NCI-H345 treated with DMSO at 0.1 percent for 48 hours (cell line): ENCODE measurements at regions not wholly inside any gene's neighbourhood (a gene's known extent, or its start where the extent isn't known, plus 50 kb on each side); places are given as distances from the start of the nearest gene placed in this dataset.

Experiments used
- DNase-seq: peaks from one replicate; lab custom pipeline; 2025; ENCODE audit not compliant: unreplicated experiment; lab: John Stamatoyannopoulos, UW

DNA sequence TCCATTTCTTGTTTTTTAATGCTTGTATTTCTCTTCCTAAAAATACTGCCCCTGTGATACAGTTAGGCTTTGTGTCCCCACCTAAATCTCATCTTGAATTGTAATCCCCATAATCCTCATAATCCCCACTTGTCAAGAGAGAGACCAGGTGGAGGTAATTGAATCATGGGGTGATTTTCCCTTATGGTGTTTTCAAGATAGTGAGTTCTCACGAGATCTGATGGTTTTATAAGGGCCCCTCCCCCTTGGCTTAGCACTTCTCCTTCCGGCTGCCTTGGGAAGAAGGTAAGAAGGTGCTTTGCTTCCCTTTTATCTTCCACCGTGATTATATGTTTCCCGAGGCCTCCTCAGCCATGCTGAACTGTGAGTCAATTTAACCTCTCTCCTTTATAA lies 227.4 kb downstream of the MAN2A1 start:
- DNase-seq: no peak

DNA sequence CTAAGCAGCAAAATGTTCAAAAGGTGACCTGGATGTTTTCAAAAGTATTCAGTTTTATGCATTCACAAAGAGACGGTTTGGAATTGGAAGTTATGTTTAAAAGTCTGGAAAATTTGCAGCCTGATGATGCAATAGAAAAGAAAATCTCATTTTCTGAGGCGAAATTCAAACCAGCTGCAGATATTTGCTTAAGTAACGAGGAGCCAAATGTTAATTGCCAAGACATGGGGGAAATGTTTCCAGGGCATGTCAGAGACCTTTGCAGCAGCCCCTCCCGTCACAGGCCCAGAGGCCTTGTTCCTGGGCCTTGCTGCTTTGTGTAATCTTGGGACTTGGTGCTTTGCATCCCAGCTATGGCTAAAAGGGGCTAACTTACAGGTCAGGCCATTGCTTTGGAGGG lies 228.2 kb downstream of the MAN2A1 start:
- DNase-seq: no peak

DNA sequence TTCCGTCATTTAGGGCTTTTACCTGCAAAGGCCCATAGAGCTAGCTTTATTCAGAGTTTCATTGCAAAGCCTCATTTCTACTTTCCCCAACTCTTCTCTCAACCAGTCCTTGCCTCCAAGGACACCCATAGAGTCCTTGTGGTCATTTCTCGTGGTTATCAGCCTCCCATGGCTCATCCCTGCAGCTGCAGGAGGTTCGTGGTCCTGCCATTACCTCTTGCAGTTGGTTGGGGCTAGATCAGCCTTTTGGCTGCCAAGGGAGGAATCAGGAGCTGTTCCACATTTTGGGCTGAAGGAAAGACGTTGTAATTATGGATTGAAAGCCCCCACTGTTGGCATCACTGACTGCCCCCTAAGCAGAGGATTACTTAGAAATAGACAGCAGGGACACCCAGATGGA lies 231.0 kb downstream of the MAN2A1 start:
- DNase-seq: no peak

DNA sequence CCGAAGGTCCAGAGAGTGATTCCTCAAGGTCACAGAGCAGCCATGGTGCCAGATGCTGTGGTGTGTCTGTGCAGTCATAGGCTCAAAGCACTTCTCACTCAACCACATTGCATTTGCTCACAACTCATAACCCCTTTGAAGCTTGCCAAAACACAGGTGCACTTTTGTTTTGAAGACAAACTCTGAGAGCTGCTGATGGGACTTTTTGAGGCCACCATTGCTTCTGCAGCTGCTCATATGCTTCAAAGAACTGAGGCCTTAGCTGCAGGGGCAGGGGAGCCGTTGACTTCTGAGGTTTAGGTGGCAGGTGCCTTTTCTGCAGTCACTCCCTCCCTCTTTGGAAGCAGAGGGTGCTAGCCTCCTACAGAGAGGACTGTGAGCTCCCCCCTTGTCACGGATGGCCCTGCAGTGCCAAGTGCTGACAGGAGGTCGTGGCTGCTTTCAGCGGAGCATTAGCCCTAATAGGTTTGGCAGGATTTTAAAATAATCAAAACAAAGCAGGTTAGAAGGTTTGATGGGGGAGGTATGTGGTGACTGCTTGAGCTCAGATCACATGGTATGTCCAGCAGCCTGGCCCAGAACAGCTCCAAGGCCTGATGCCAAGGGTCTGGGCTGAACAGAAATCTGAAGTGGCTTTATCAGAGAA lies 232.1 kb downstream of the MAN2A1 start:
- peak; percentile 31 for DNase-seq

DNA sequence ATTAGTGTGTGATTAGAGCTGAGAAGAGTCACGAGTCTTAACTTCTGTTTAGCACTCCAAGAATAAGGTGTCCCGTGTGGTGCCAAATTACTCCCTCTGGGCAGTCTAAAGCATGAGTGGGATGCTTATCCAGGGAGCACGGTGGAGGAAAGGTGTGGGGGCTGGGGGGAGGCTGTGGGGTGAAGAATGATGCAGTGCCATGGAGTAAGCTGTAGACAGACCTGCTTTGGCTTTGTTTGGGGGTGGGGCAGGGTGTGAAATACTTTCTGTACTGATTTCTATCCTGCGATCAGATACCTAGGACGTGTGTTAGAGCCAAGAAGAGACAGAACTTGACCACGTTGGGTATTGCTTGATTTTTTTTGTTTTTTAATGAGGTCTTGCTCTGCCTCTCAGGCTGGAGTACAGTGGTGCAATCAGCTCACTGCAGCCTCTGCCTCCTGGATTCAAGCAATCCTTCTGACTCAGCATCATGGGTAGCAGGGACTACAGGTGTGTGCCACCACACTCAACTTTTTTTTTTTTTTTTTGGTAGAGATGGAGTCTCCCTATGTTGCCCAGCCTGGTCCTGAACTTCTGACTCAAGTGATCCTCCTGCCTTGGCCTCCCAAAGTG lies 232.8 kb downstream of the MAN2A1 start:
- DNase-seq: no peak

DNA sequence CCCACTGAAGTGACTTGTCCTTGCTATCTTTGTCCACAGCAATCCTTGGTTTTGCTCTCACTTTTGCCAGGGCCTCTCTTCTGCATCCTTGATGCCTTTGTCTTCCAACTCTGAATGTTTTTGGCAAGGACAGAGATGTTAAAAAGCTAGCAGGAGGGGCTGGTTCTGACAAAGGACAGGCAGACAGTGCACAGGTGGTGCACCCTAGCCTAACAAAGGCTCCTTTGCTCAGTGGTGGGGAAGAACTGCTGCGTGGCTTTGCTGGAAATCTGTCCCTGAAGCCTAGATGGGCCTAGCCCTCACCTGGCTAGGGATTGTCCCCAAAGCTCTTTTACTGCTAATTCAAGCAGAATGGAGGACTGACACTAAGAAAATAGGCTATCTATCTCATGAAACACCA lies 233.5 kb downstream of the MAN2A1 start:
- no peak for DNase-seq

DNA sequence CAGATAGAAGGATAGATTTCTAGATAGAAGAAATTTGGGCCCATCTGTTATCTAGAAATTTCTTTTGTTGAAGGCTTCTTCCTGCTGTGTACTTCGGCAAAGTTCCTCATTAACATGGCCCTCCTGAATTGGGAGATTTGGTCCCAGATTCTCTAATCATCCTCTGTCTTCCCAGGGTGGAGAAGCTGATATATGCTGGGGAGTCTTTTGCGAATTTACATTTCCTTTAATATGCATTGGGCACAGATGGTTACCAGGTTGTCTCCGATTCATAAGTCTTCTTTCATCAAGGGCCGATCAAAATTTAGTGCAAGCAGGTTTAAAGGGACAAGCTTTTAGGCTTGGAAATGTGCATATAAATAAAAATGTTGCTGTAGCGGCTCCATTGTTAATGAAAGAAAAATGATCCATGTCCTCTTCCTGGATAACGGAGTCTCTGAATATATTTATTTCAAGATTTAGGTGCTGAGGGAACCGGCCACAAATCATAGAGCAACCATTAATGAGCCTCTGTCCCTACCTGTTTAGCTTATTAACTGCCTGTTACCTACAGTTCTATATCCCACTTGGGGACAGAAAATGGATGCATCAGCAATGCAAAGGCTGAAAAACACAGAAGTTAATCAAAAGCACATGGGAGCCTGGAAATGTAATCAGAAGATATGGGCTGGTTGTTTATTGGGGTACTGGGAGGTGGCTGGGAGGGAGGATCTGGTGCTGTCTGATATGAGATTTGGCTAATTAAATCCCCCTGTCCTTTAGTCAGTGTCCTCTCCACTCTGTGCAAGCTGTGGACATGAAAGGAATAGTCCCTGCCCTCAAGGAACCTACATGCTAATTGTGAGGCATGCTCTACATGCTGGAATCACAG lies 234.7 kb downstream of the MAN2A1 start:
- DNase-seq: no peak

DNA sequence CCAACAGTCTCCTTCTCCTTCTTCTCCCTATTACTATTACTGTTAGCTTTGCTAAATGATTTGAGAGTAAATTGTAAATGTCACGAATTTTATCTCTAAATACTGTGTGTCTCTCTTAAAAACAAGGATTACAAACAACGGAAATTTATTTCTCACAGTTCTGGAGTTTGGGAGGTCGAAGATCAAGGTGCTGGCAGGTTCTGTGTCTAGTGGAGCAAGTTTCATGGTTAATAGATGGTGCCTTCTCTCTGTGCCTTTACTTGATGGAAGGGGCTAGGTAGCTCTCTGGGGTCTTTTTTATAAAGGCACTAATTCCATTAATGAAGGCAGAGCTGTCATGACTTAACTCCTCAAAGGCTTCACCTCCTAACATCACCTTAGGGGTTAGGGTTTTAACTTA lies 237.9 kb downstream of the MAN2A1 start:
- DNase-seq: no peak

DNA sequence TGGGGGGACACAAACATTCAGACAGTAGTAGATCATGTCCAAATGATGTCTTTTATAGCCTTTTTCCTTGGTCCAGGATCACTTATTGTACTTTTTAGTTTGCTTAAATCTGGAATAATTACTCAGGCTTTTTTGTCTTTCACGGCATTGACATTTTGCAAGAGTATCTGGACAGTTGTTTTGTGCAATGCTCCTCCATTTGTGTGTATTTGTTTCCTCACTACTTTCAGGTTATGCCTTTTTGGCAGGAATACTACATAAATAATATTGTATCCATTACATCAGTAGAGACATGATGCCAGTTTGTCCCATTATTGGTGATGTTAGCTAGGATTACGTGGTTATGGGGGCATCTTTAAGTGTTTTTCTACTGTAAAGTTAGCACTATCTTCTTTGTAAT lies 238.3 kb downstream of the MAN2A1 start:
- DNase-seq: no peak

DNA sequence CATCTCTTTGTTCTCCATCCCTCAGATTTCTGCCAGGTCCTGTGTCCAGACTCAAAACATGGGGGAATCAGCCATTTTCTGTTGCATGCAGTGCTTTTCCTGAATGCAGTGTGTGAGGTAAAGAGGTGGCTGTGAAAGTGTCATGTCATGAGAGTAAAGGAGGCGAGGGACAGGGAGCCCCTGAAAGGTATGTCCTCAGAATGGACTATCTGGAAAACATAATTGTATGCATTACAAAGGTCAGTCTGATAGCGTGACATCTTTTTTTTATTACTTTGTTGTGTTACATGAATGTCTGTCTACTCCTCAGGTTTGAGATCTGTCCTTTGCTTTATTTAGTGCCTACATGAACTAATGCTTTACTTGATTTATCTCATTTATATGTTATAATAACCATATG lies 239.1 kb downstream of the MAN2A1 start:
- no peak for DNase-seq

DNA sequence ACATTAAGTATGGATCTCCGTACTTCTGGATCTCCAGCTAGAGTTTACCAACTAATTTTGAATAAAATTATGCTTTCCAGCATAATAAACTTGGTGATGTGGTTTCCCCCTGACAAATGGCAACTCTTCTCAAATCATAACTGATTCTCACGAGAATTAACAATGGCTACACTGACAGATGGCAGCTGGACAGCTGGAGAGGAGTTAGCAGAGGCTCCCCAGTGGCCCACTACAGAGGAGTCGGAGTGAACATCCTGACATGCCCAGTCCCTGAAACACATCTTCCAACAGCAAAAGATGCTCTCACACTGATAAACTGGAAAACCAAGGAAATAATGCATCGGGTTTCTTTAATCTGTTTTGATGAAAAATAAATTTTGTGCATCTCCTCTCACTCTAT lies 239.6 kb downstream of the MAN2A1 start:
- DNase-seq: no peak

DNA sequence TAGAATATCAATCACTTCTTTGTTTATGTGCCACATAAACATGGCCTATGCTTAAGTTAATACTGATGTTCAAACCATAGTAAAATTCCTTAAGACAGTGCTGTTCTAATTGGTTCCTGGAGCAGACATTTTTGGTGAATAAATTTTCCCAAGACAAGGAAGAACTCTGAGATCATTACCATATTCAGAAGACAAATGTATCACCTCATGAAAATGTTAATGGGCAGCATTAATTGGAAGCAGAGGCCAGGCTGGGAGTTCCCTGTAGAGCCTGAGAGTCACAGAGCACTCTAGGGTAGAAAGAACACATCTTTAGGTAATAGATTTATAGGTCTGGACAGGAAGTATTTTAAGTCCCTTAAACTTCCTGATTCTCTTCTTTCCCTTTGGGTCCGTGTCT lies 240.2 kb downstream of the MAN2A1 start:
- DNase-seq: no peak

DNA sequence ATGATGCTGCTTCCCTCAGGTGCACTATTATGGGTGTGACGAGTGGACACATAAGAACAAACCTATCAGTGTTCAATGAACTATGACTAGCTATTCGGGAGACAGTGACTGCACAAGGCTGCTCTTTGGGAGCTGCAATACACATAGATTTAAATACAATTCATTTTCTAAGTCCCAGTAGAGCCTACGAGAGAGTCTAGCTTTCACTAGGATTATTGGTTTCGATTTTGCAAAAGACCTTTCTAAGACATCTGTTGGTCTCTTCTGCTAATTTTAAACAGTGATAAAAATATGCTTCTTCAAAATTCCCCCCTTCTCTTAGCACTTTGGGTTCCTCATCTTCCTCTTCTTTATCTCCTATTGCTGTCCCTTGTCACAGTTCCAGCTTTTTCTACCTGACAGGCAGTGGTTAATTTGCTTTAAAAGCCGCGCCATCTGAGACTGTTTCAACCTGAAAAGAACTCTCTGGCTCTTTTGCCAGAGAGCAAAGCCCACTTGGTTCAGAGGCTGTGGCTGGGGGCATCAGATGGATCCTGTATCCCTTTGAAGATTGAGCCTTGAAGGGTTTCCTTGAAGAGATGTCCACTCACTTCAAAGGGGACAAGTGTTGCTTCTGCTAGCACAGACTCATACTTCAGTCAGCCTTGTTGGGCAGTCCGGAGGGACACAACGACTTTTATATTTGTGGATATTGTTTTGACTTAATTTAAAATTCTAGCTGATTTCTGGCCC lies 241.5 kb downstream of the MAN2A1 start:
- DNase-seq: no peak

DNA sequence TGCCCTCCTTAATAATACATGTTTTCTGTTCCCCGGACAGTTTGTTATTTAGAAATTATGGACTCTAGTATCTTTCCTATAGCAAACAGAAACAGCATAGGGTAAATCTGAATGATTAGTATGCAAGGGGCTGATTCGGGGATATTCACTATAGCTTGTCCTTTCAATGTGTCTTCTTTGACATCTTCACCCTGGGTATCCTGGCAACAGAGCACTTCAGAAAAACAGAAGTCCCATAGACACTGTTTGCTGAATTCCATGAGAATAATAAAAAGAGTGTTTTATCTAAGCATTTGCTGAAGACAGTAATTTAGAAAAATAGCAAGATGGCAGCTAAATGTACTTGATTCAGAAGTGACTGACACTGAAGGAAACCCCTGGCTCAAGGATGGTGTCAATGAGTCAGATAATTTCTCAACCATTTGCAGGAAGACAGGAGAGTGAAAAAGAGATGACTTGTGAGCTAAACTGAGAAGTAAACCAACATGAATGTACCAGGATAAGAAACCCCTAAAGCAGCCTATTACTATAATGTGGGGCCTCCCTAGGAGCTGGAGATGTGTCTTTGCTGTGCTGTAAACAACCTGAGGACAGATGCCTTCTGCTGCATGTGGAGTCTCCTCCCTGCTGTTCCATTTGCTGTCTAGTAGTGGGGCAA lies 246.2 kb downstream of the MAN2A1 start:
- no peak for DNase-seq

DNA sequence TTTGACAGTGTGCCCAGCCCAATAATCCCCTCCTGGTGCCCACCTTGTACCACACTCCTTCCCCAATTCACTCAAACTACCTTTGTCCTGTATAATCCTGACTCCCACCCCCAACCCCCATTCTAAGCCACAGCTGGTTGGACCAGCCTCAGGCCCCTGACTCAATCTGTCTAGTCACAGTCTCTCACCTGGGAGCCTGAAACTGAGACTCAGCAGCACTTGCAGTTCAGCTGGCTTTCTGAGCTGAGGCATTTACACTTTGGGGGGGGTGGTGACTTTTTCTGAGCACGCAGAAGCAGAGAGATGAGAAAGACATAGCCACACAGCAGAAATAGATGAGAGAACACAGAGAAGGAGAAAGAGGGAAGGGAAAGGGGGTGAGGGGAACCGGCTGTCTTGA lies 247.3 kb downstream of the MAN2A1 start:
- no peak for DNase-seq

DNA sequence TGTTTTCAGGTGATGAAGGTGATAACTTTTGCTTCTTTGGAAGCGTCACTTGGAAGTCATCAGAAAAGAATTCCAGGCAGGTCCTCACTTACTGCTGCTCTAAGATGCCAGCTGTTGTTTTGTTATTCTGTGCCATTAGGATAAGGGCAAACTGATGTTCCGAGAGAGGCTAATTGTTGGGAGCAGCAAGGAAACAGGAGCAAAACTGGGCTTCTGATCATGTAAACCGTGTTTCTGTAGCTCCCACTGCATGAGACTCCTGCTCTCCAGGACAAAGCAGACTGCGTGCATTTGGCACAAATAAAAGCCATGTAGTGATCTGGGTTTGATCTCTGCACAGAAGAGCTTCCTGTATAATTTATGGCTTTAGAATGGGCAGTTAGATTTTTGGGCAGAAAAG lies 248.2 kb downstream of the MAN2A1 start:
- no peak for DNase-seq

DNA sequence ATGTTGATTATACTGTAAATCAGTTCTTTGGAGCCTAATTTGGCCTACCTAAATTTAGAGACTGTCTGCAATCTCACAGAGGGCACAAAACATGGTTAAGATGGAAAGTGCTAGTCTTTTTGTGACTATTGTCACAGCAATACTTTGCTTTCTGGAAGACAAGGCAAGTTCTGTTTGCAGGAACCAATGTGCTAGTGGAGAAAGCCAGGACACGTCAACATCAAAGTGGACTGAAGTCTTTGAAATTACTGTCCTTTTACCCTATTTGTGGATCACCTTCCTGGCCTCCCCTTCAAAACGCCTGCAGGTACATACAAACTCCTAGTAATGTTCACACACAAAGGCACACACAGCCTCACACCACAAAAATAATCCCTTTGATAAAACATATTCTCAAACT lies 248.7 kb downstream of the MAN2A1 start:
- DNase-seq: no peak

DNA sequence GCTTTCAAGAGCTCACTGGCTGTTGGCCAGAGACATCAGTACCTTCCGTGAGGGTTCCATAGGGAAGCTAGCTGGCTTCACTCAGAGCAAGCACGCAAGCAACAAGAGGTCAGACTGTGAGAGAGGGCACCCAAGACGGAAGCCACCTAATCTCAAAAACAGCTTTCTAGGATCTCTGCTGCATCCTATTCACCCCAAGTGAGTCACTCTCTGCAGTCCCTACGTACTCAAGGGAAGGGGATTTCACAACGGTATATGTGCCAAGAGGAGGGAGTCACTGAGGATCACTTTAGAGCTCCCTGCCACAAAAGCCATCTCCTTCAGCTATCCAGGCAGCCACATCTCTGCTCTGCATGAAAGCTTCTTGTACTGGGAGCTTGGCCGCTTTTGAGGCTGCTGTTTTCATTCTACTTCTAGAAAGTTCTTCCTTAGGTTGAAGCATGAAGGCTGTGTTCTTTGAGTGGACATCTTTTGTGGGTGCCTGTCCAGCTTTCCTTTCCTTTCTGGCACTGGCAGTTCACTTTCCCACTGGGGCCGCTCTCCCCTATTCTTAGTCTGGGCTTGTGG lies 249.5 kb downstream of the MAN2A1 start:
- no peak for DNase-seq

DNA sequence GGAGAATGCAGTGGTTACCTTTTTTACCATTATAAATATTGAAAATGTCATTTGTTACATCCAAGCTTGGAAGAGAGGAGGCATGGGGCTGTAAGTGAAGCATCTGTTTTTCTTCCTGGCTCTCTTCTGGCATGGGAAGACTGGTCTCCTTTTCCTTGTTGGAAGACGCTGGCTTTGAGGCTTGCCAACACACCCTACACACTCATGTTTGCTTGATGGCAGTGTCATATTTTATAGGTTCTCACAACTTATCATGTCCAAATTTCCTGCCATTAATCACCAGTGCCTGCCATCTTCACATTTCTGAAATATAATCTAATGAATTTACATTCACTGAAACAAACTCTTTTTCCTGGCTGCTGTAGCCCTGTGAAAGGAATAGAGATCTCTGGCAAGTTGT lies 252.9 kb downstream of the MAN2A1 start:
- no peak for DNase-seq

DNA sequence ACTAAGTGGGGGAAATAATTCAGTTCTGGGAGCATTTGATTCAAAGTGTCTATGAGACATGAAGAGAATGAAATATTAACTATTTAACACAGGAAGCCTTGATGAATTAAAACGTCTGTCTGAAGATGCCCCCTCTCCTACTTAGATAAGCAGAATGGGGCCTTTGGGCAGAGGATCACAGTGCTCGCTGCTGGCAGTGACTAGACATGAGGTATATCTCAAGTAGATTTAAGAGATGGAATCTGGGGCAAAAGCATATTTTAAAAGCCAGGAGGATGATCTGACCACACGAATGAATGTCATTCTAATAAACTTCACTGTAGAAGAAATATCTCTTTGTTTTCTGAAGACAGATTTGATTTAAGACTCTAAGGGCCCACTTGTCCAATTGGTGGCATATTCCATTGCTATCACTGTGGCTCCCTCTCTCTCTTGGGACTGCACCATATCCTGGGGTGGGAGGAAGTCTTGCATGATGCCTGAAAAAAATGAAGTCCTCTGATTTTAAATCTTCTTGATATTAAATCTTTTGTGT lies 254.0 kb downstream of the MAN2A1 start:
- no peak for DNase-seq

DNA sequence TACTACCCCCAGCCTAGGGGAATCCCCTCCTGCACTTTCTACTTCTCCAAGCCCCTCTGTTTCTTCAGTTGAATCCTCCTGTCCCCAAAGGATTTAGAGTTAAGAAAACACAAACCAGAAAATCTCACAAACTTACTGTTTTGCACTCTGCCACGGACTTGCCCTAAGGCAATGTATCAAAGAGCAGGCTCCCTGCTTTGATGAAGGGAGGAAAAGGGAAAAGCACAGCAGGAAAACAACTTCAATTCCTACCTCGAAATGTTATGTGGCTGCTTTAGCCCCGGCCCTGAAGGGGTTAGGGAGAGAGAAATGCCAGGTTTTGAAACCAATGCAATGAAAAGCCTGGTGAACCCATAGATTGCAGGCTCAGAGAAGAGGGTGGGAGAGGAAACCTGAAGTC lies 254.7 kb downstream of the MAN2A1 start:
- DNase-seq: no peak
